AG09309 (cell line): ENCODE measurements at regions not wholly inside any gene's neighbourhood (a gene's known extent, or its start where the extent isn't known, plus 50 kb on each side); places are given as distances from the start of the nearest gene placed in this dataset.

Experiments
- DNase-seq: peaks from one replicate; pipeline ENCODE4 v3.0.0-alpha.2; 2010; ENCODE audit warnings: low read depth
- H3K4me3 ChIP-seq: 2 replicates; pipeline ENCODE4 v1.5.1; 2011; ENCODE audit warnings: mild to moderate bottlenecking, low read depth, low read length, moderate library complexity; ENCODE audit not compliant: control insufficient read depth
- TF ChIP-seq, protein P1 (sequence below): IDR thresholded peaks from 2 replicates; pipeline ENCODE4 v1.5.1; 2011; ENCODE audit warnings: mild to moderate bottlenecking, low read depth, low read length, inconsistent platforms; ENCODE audit not compliant: insufficient read depth, control insufficient read depth; ENCODE audit errors: missing control alignments

DNA sequence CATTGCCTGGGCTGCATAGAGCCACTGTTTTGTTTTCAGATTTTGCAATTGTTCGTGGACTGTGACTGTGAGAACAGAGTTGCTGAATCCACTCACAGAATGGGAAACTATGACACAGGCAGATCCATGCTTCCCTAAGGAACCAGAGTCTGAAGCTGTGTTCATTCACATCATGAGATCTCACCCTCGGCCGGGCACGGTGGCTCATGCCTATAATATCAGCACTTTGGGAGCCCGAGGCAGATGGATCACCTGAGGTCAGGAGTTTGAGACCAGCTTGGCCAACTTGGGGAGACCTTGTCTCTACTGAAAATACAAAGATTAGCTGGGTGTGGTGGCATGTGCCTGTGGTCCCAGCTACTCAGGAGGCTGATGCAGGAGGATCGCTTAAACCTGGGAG, 139.2 kb upstream of the SALL4 start:
- H3K4me3 ChIP-seq = no peak overlapping the region
- no peak for DNase-seq
- TF ChIP-seq, protein P1, sequence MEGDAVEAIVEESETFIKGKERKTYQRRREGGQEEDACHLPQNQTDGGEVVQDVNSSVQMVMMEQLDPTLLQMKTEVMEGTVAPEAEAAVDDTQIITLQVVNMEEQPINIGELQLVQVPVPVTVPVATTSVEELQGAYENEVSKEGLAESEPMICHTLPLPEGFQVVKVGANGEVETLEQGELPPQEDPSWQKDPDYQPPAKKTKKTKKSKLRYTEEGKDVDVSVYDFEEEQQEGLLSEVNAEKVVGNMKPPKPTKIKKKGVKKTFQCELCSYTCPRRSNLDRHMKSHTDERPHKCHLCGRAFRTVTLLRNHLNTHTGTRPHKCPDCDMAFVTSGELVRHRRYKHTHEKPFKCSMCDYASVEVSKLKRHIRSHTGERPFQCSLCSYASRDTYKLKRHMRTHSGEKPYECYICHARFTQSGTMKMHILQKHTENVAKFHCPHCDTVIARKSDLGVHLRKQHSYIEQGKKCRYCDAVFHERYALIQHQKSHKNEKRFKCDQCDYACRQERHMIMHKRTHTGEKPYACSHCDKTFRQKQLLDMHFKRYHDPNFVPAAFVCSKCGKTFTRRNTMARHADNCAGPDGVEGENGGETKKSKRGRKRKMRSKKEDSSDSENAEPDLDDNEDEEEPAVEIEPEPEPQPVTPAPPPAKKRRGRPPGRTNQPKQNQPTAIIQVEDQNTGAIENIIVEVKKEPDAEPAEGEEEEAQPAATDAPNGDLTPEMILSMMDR = no peak

DNA sequence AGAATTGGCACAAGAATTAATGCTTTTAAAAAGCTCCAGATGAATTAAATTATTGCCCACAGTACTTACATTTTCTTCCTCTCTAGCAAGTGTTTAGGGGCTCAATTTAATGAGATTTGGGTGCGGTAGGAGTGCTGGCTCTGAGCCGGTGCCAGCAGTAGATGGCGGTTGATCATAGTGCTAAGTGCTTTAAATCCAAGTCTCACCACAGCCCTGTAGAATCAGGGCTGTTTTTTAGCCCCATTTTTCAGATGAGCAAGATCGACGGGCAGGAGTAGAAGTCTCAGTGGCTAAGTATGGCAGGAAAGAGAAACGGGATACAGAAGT, 136.9 kb upstream of the SALL4 start:
- no peak overlapping the region for H3K4me3 ChIP-seq
- TF ChIP-seq, protein P1 = no peak
- DNase-seq = no peak

DNA sequence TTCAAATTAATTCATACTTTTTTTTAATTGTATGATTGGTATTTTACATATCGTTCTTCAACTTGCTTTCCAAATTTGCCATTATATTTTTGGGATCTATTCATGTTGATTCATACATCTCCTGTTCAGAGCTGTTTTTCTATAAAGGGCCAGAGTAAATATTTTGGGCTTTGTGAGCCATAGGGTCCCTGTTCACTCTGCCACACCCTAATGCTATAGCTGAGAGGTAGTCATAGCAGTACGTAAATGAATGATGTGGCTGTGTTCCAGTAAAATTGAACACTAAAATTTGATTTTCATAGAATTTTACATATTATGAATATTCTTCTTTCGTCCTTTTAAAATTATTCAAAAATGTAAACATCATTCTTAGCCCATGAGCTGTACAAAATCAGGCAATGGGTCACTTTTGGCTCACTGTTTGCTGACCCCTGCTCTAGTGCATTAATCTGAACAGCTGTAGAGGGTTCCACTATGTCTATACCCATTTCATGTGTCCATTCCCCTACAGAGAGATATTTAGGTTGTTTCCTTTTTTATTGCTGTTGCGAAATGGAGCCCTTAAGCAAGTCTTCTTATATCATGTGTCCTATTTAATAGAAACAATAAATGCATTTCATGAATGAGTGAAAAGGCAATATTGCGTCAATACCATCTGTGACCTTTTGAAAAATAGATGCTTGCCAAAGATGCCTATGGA, 136.4 kb upstream of the SALL4 start:
- no peak for DNase-seq
- no peak overlapping the region for H3K4me3 ChIP-seq
- TF ChIP-seq, protein P1 = no peak

DNA sequence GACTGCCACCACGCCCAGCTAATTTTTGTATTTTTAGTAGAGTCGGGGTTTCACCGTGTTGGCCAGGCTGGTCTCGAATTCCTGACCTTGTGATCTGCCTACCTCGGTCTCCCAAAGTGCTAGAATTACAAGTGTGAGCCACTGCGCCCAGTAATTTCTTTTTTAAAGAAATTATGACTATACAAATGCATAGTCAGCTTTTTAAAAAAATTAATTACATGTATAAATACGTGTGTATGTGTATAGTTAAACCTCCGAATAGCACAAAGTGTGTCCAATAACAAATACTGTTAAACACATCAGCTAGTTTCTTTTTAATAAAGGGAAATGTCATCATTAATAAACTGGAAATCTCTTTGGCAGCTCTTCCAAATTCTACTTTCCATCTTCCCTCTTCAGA, 135.5 kb upstream of the SALL4 start:
- TF ChIP-seq, protein P1 = no peak
- H3K4me3 ChIP-seq = no peak overlapping the region
- DNase-seq = no peak

DNA sequence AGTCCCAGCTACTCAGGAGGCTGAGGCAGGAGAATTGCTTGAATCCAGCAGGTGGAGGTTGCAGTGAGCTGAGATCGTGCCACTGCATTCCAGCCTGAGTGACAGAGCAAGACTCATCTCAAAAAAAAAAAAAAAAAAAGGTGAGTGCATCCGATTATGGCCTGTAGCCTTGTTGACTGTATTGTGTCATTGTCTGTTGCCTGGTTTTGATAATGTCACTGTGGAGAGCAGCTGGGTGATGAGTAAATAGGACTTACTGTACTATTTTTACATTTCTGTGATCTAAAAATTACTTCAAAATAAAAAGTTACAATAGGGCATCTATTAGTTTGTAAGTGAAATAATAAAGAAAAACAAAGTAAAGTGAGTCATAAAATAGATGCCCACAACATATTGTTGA, 134.1 kb upstream of the SALL4 start:
- DNase-seq = no peak
- TF ChIP-seq, protein P1 = no peak
- no peak overlapping the region for H3K4me3 ChIP-seq

DNA sequence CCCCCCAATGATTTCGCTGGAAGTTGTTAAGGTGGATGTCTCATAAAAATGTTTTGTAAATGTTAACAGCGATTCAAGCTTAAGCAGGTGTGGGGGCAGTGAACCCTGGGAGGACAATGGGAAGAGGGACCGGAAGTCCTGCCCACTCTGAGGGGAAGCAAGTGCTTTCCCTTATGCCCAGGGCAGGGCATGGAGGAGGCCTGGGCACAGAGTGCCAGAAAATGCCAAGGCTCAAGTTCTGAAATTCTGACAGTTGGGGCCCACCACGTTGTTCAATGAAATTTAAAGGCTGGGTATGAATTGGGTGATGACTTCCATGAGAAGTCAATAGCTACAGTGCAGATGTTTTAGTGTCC, 132.7 kb upstream of the SALL4 start:
- no peak overlapping the region for H3K4me3 ChIP-seq
- TF ChIP-seq, protein P1 = no peak

More for the DNA sequence above, 132.7 kb upstream of the SALL4 start:
- no peak for DNase-seq
